ENCODE measurements at regions not wholly inside any gene's neighbourhood (a gene's known extent, or its start where the extent isn't known, plus 50 kb on each side); places are given as distances from the start of the nearest gene placed in this dataset.

- no peak for TF ChIP-seq POLR2A (IDR thresholded peaks at IDR 0.05)
- no peak for TF ChIP-seq CTCF (IDR thresholded peaks at IDR 0.05)
Measured at GRCh38 chr18:41674506-41674905, 280.5 kb upstream of the PIK3C3 start.

All from Peyer's patch (tissue), 4 donors.